Testis (tissue), 2 donors: ENCODE measurements at regions not wholly inside any gene's neighbourhood (a gene's known extent, or its start where the extent isn't known, plus 50 kb on each side); places are given as distances from the start of the nearest gene placed in this dataset.

ENCODE experiments used
- DNase-seq: peaks from one replicate; pipeline ENCODE4 v3.0.0-alpha.2; 2019
- H3K27ac ChIP-seq, 2 donors: fragments of 200-600 bp; sonication (generic); one replicate each; pipeline ENCODE4 v1.5.1; 2019
- H3K27me3 ChIP-seq: fragments of 200-600 bp; sonication (generic); one replicate; pipeline ENCODE4 v1.5.1; 2019
- H3K36me3 ChIP-seq: fragments of 200-600 bp; sonication (generic); one replicate; pipeline ENCODE4 v1.5.1; 2017; ENCODE audit warnings: low read depth; ENCODE audit errors: missing control alignments
- H3K4me1 ChIP-seq: fragments of 200-600 bp; sonication (generic); one replicate; pipeline ENCODE4 v1.5.1; 2019
- H3K4me3 ChIP-seq, 2 donors: fragments of 200-600 bp; sonication (generic); one replicate each; pipeline ENCODE4 v1.5.1; 2017 to 2019
- H3K9me3 ChIP-seq: fragments of 200-600 bp; sonication (generic); one replicate; pipeline ENCODE4 v1.5.1; 2017
- CTCF ChIP-seq, 3 experiments: fragments of 450-650 bp in 2 of 3; fragments of 200-600 bp in 1 of 3; sonication (generic) in 1 of 3; IDR thresholded peaks; one replicate each; pipeline ENCODE4 v1.5.1; 2016 to 2019; ENCODE audit warnings: antibody characterized with exemption in 3 of 3, mild to moderate bottlenecking in 2 of 3, moderate library complexity in 1 of 3
- POLR2A ChIP-seq: fragments of 450-650 bp; IDR thresholded peaks from one replicate; pipeline ENCODE4 v1.6.1; 2017; ENCODE audit warnings: antibody characterized with exemption, mild to moderate bottlenecking, moderate library complexity
- WGBS, 2 donors: methylation state at CpG; one replicate each; pipeline ENCODE4 v1.1.5; 2018; 5-methylcytosine and 5-hydroxymethylcytosine counted together
- intact Hi-C: fragments of 100-400 bp; cut with DNase I; formaldehyde crosslinking; loops from one replicate; pipeline ENCODE4 v1.15.1; 2023; ENCODE audit warnings: low total_unique reads

GRCh38 chr2:220147161-220148038, 520.0 kb downstream of the SLC4A3 start:
- Histone ChIP-seq H3K4me3 (no peak overlapping the region), H3K27ac (no peak overlapping the region), H3K36me3 (no peaks in the 10 kb centered on the region), H3K4me1 (no peaks in the 10 kb centered on the region), H3K27me3 (no peaks in the 10 kb centered on the region), H3K9me3 (no peaks in the 10 kb centered on the region)
- intact Hi-C loops, result no loop called here
- WGBS, 2 donors, result 74 to 78% methylated on average over 7 of the region's 7 CpGs
- DNase-seq, result no peak
- no peak for TF ChIP-seq POLR2A
- TF ChIP-seq CTCF (IDR thresholded peaks at IDR 0.05), result no peak

- intact Hi-C loops, result no loop called here
- 79 to 81% methylated on average over 9 of the region's 9 CpGs for WGBS, 2 donors
- no peaks in the 10 kb centered on the region for H3K4me1 ChIP-seq
- H3K9me3 ChIP-seq, result no peaks in the 10 kb centered on the region
- H3K4me3 ChIP-seq, result no peak overlapping the region
- TF ChIP-seq POLR2A (no peak), CTCF (IDR thresholded peaks at IDR 0.05) (no peak)
- H3K27me3 ChIP-seq, result no peaks in the 10 kb centered on the region
- H3K36me3 ChIP-seq, result no peaks in the 10 kb centered on the region
- H3K27ac ChIP-seq, result no peak overlapping the region
- no peak for DNase-seq
Measured at GRCh38 chr2:220148471-220149248, 521.2 kb downstream of the SLC4A3 start.

GRCh38 chr2:220151341-220151740, 523.9 kb downstream of the SLC4A3 start:
- 84 to 90% methylated on average over 2 of the region's 2 CpGs for WGBS, 2 donors
- intact Hi-C loops, result no loop called here
- no peak for DNase-seq

GRCh38 chr2:220152281-220152935, 525.0 kb downstream of the SLC4A3 start:
- H3K4me1 ChIP-seq, result no peaks in the 10 kb centered on the region
- WGBS, 2 donors, result 57 to 59% methylated on average over 4 of the region's 4 CpGs
- H3K4me3 ChIP-seq, result no peak overlapping the region
- H3K27ac ChIP-seq, result no peak overlapping the region
- H3K9me3 ChIP-seq, result no peaks in the 10 kb centered on the region
- TF ChIP-seq CTCF (IDR thresholded peaks at IDR 0.05) (no peak), POLR2A (no peak)
- no peaks in the 10 kb centered on the region for H3K36me3 ChIP-seq
- intact Hi-C loops, result no loop called here
- peak; percentile 79 for DNase-seq
- no peaks in the 10 kb centered on the region for H3K27me3 ChIP-seq

More at GRCh38 chr2:220151341-220151740, 523.9 kb downstream of the SLC4A3 start:
- no peaks in the 10 kb centered on the region for H3K27me3 ChIP-seq
- H3K27ac ChIP-seq, result no peak overlapping the region
- H3K4me1 ChIP-seq, result no peaks in the 10 kb centered on the region
- TF ChIP-seq CTCF (IDR thresholded peaks at IDR 0.05) (no peak), POLR2A (no peak)
- no peaks in the 10 kb centered on the region for H3K9me3 ChIP-seq
- H3K4me3 ChIP-seq, result no peak overlapping the region
- no peaks in the 10 kb centered on the region for H3K36me3 ChIP-seq
